IMR-90 (cell line): ENCODE measurements at regions not wholly inside any gene's neighbourhood (a gene's known extent, or its start where the extent isn't known, plus 50 kb on each side); places are given as distances from the start of the nearest gene placed in this dataset.

Experiments used
- BHLHE40 ChIP-seq: fragments of 150-350 bp; IDR thresholded peaks from 2 replicates; pipeline ENCODE4 v1.6.1; 2016; ENCODE audit warnings: mild to moderate bottlenecking, low read depth, low read length
- CEBPB ChIP-seq: IDR thresholded peaks from 2 replicates; pipeline ENCODE4 v1.6.1; 2012; ENCODE audit warnings: low read depth, low read length, improper control_type of control experiment
- CTCF ChIP-seq: conservative IDR thresholded peaks from 2 replicates; pipeline ENCODE4 v1.5.1; 2012; ENCODE audit warnings: mild to moderate bottlenecking, low read depth, low read length, improper control_type of control experiment
- ELK1 ChIP-seq: fragments of 150-350 bp; IDR thresholded peaks from 2 replicates; pipeline ENCODE4 v1.6.1; 2016; ENCODE audit warnings: low read depth, mild to moderate bottlenecking, low read length, moderate library complexity, borderline replicate concordance
- FOS ChIP-seq: fragments of 150-350 bp; IDR thresholded peaks from 2 replicates; pipeline ENCODE4 v1.6.1; 2016; ENCODE audit warnings: low read depth, low read length
- MXI1 ChIP-seq: IDR thresholded peaks from 2 replicates; pipeline ENCODE4 v1.6.1; 2012; ENCODE audit warnings: low read depth, mild to moderate bottlenecking, low read length, moderate library complexity, borderline replicate concordance
- POLR2A ChIP-seq: IDR thresholded peaks from 2 replicates; pipeline ENCODE4 v1.6.1; 2012; ENCODE audit warnings: mild to moderate bottlenecking, low read depth, low read length
- USF2 ChIP-seq: fragments of 150-350 bp; IDR thresholded peaks from 2 replicates; pipeline ENCODE4 v1.6.1; 2017; ENCODE audit warnings: mild to moderate bottlenecking, antibody characterized with exemption, low read length, low read depth

DNA sequence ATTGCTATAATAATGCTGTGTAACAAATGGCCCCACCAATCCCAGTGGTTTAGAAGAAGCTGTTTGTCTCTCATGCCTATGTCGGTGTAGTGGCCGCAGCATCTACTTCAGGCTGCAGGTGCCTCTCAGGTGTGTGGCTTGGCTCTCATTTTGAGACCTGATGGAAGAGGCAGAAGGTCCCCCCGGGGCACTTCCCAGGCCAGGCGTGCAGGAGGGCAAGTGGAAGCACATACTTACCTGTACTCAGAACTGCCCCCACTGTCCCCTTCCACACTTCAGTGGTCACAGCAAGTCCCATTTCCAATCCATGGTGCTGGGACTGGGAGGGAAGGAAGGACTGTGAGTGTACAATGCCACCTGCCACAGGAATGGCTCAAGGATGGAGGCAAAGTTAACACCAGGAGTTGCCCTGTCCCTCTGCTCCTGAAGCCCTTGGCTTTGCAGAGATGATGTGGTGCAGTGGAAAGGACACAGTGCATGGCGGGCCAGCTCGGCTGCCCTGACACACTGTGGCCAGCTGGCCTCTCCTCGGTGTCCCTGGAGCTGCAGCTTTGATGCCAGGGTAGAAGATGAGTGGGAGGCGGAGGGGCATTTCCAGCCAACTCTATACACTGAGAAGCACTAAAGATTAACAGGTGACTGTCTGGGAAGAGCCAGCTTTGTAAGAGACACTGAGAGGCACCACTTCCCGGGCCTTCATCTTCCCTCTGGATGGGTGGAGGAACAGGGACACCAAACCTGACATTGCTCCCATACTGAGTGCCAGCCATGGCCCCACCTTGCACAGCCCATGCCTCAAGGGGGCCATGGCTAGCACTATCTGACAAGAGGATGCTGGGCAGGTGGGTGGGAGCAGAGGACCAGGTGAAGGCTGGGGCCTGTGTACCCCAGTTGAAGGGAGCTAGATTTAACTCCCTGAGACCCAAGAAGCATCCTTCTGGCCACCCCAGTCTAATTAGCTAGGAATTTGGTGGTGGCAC lies 105.9 kb downstream of the METRNL start:
- no peak for TF ChIP-seq FOS
- no peak for TF ChIP-seq CTCF
- TF ChIP-seq CEBPB: no peak
- TF ChIP-seq POLR2A: no peak
- TF ChIP-seq ELK1: no peak
- TF ChIP-seq MXI1: no peak
- TF ChIP-seq BHLHE40: no peak
- no peak for TF ChIP-seq USF2
